CD4-positive, alpha-beta T cell (primary cell): ENCODE measurements at regions not wholly inside any gene's neighbourhood (a gene's known extent, or its start where the extent isn't known, plus 50 kb on each side); places are given as distances from the start of the nearest gene placed in this dataset.

Experiments
- ATAC-seq: fragments of 200-7000 bp; cut with Tn5 transposase; one replicate; pipeline ENCODE4 v1.10.0; 2022; ENCODE audit warnings: mild to moderate bottlenecking; ENCODE audit not compliant: poor library complexity
- CTCF ChIA-PET: fragments of 350-600 bp; sonication (Branson Sonifier 250); formaldehyde crosslinking; loops from one replicate; lab custom pipeline; 2021; ENCODE audit warnings: antibody characterized with exemption, inconsistent platforms; lab: Charles Lee
- POLR2A ChIA-PET: fragments of 350-600 bp; sonication (Branson Sonifier 250); formaldehyde crosslinking; loops from one replicate; lab custom pipeline; 2021; ENCODE audit warnings: antibody characterized with exemption, inconsistent platforms; lab: Charles Lee
- DNase-seq, 14 experiments: peaks; one replicate each; pipeline ENCODE4 v3.0.0-alpha.2; 2013 to 2020; ENCODE audit warnings: mixed read lengths in 2 of 14
- H3K27ac ChIP-seq, 2 donors: one replicate each; pipeline versions ENCODE4 v1.5.1 to v1.7.0; 2013; ENCODE audit warnings: low read length in 2 of 2, low read depth in 1 of 2, mild to moderate bottlenecking in 1 of 2
- H3K27me3 ChIP-seq, 2 experiments: 1 replicate in 1 of 2; 2 replicates in 1 of 2; pipeline versions ENCODE4 v1.6.1 to v1.7.0; 2013; ENCODE audit warnings: low read length in 2 of 2, control low read depth in 1 of 2, mild to moderate bottlenecking in 1 of 2, moderate library complexity in 1 of 2; ENCODE audit not compliant: insufficient read depth in 2 of 2, control insufficient read depth in 1 of 2
- H3K36me3 ChIP-seq: one replicate; pipeline ENCODE4 v1.6.1; 2013; ENCODE audit warnings: low read length, control low read depth; ENCODE audit not compliant: insufficient read depth
- H3K4me1 ChIP-seq: one replicate; pipeline ENCODE4 v1.6.1; 2013; ENCODE audit warnings: low read length, control low read depth; ENCODE audit not compliant: insufficient read depth
- H3K4me3 ChIP-seq: one replicate; pipeline ENCODE4 v1.5.1; 2013; ENCODE audit warnings: mild to moderate bottlenecking, low read length, moderate library complexity
- H3K9me3 ChIP-seq, 2 experiments: 1 replicate in 1 of 2; 2 replicates in 1 of 2; pipeline versions ENCODE4 v1.6.1 to v1.7.0; 2013; ENCODE audit warnings: low read length in 2 of 2, mild to moderate bottlenecking in 2 of 2, control low read depth in 1 of 2, moderate library complexity in 1 of 2; ENCODE audit not compliant: control insufficient read depth in 1 of 2, insufficient read depth in 1 of 2
- H3K27ac Mint-ChIP-seq: one replicate; pipeline ENCODE4 v1.8.0; 2020; ENCODE audit warnings: mixed read lengths
- H3K27me3 Mint-ChIP-seq: one replicate; pipeline ENCODE4 v1.8.0; 2021; ENCODE audit warnings: mixed read lengths
- H3K36me3 Mint-ChIP-seq: one replicate; pipeline ENCODE4 v1.8.0; 2021; ENCODE audit warnings: low read depth, mixed read lengths
- H3K4me1 Mint-ChIP-seq: one replicate; pipeline ENCODE4 v1.8.0; 2021; ENCODE audit warnings: low read depth, mixed read lengths
- H3K4me3 Mint-ChIP-seq: one replicate; pipeline ENCODE4 v1.8.0; 2020; ENCODE audit warnings: mild to moderate bottlenecking, mixed read lengths
- H3K9me3 Mint-ChIP-seq: one replicate; pipeline ENCODE4 v1.8.0; 2020; ENCODE audit warnings: mixed read lengths
- CTCF ChIP-seq: fragments of 200-600 bp; IDR thresholded peaks from one replicate; pipeline ENCODE4 v1.8.0; 2022; ENCODE audit warnings: antibody characterized with exemption, mild to moderate bottlenecking
- intact Hi-C, 2 experiments: fragments of 100-400 bp; cut with DNase I in 1 of 2; cut with micrococcal nuclease in 1 of 2; formaldehyde crosslinking; loops; one replicate each; pipeline versions ENCODE4 v1.15.1 to v1.9.0; 2023 to 2025; cut with DNase I, micrococcal nuclease

- H3K4me1 Mint-ChIP-seq = no peaks in the 10 kb centered on the region
- ChIA-PET CTCF (no interaction called here), POLR2A (interaction anchor here (0.6 kb wide), 1 partner anchor 525 kb away, joined by 3 read pairs; no protein-coding TSS in a partner anchor)
- Histone ChIP-seq H3K4me1 (no peaks in the 10 kb centered on the region), H3K36me3 (no peaks in the 10 kb centered on the region), H3K4me3 (no peak overlapping the region), H3K27ac (no peak overlapping the region), H3K27me3 (no peaks in the 10 kb centered on the region), H3K9me3 (peaks cover 0 to 6% of the 10 kb centered on the region in 2 experiments)
- DNase-seq (no peak), ATAC-seq (no peak)
- H3K4me3 Mint-ChIP-seq = no peak overlapping the region
- no peaks in the 10 kb centered on the region for H3K36me3 Mint-ChIP-seq
- H3K9me3 Mint-ChIP-seq = peaks cover 4% of the 10 kb centered on the region
- intact Hi-C loops = no loop called here
- no peaks in the 10 kb centered on the region for H3K27me3 Mint-ChIP-seq
- no peak overlapping the region for H3K27ac Mint-ChIP-seq
- TF ChIP-seq CTCF = no peak
These were observed 1282.3 kb upstream of the NRXN1 start for GRCh38 chr2:52314231-52314630.

- Mint-ChIP-seq H3K4me1 (no peaks in the 10 kb centered on the region), H3K36me3 (no peaks in the 10 kb centered on the region), H3K27me3 (no peaks in the 10 kb centered on the region), H3K9me3 (peaks cover 8% of the 10 kb centered on the region), H3K27ac (no peak overlapping the region), H3K4me3 (no peak overlapping the region)
- ChIA-PET CTCF (no interaction called here), POLR2A (no interaction called here)
- Histone ChIP-seq H3K9me3 (peaks cover 0 to 6% of the 10 kb centered on the region in 2 experiments), H3K27ac (no peak overlapping the region), H3K27me3 (no peaks in the 10 kb centered on the region), H3K4me1 (no peaks in the 10 kb centered on the region), H3K36me3 (no peaks in the 10 kb centered on the region), H3K4me3 (no peak overlapping the region)
- TF ChIP-seq CTCF = no peak
- ATAC-seq (no peak), DNase-seq (no peak)
- intact Hi-C loops = no loop called here
These were observed 1280.6 kb upstream of the NRXN1 start for GRCh38 chr2:52312486-52312885.

GRCh38 chr2:52311862-52312261 lies 1279.9 kb upstream of the NRXN1 start:
- no peaks in the 10 kb centered on the region for H3K36me3 Mint-ChIP-seq
- H3K27ac Mint-ChIP-seq = no peak overlapping the region
- H3K9me3 ChIP-seq = peaks cover 0 to 6% of the 10 kb centered on the region in 2 experiments
- ChIA-PET POLR2A (no interaction called here), CTCF (no interaction called here)
- no peak overlapping the region for H3K4me3 Mint-ChIP-seq
- no peak for TF ChIP-seq CTCF
- H3K4me3 ChIP-seq = no peak overlapping the region
- DNase-seq (no peak), ATAC-seq (no peak)
- H3K27me3 Mint-ChIP-seq = no peaks in the 10 kb centered on the region
- no peaks in the 10 kb centered on the region for H3K36me3 ChIP-seq
- intact Hi-C loops = no loop called here
- no peaks in the 10 kb centered on the region for H3K27me3 ChIP-seq
- peaks cover 4% of the 10 kb centered on the region for H3K9me3 Mint-ChIP-seq
- H3K27ac ChIP-seq = no peak overlapping the region
- H3K4me1 ChIP-seq = no peaks in the 10 kb centered on the region
- no peaks in the 10 kb centered on the region for H3K4me1 Mint-ChIP-seq
